ENCODE measurements at regions not wholly inside any gene's neighbourhood (a gene's known extent, or its start where the extent isn't known, plus 50 kb on each side); places are given as distances from the start of the nearest gene placed in this dataset.

DNA sequence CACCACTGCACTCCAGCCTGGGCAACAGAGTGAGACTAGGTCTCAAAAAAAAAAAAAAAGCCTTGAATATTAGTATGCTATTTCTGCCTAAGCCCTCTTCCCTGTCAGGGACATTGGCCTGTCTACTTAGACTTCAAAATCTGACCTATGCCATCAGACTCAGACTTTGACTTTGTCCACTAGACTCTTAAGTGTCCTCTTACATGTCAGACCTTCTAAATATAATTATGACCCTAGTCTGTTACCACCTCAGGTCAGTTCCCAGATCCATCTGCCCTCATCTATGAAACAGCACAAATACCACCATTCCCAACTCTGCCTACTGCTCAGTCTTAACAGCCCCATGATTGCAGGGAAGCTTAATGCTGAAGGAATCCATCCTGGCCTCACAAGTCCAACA lies 244.6 kb downstream of the ZEB2 start:
- Histone ChIP-seq H3K4me3 (no peak overlapping the region), H3K27ac (no peak overlapping the region), H3K27me3 (replicated peaks; ENCODE audit: insufficient read depth) (no peaks in the 10 kb centered on the region), H3K36me3 (no peaks in the 10 kb centered on the region), H3K4me1 (ENCODE audit: control insufficient read depth in 1 of 2, low read depth in 2 of 2) (no peaks in the 10 kb centered on the region), H3K9me3 (no peaks in the 10 kb centered on the region)
- no peak for TF ChIP-seq CTCF (IDR thresholded peaks at IDR 0.05)
- no peak for DNase-seq (ENCODE audit: low spot score)
- ATAC-seq (ENCODE audit: insufficient number of reproducible peaks, low FRiP score, low read depth), result no peak

DNA sequence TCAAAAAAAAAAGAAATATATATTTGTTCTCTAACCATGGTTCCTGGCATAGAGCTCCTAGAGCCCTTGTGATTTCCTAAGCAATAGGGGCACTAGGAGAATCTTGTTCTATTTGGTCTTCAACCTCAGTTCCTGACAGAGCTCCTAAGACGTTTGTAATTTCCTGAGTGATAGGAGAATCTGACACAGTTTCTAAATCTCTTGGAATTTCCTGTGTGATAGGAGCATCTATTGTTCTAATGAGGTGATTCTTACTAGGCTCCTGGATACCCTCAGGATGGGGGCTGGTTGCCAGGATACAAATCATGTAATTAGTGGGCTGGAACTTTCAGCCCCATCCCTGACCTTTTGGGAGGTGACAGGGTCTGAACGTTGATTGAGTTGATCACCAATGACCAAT lies 245.8 kb downstream of the ZEB2 start:
- Histone ChIP-seq H3K27ac (no peak overlapping the region), H3K27me3 (replicated peaks; ENCODE audit: insufficient read depth) (no peaks in the 10 kb centered on the region), H3K36me3 (no peaks in the 10 kb centered on the region), H3K4me3 (no peak overlapping the region), H3K4me1 (ENCODE audit: control insufficient read depth in 1 of 2, low read depth in 2 of 2) (no peaks in the 10 kb centered on the region), H3K9me3 (no peaks in the 10 kb centered on the region)
- TF ChIP-seq CTCF (IDR thresholded peaks at IDR 0.05), result no peak
- DNase-seq (ENCODE audit: low spot score) (no peak), ATAC-seq (ENCODE audit: insufficient number of reproducible peaks, low FRiP score, low read depth) (no peak)

DNA sequence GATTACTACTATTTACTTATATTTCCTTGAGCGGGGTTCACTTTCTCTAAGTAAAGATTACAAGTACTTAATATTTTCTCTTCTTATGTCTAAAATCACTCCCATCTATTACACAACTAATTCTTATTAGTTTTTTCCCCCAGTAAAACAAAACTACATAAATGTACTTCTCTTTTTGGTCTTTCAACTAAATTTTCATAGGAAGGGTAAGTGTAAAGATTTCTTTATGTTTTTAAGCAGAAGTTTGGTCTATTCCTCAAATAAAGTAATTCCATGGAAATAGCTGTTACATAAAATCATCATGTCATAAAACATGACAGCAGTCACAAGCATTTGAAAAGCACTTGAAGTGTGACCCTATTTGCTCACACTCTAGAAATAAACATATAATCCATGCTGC lies 249.0 kb downstream of the ZEB2 start:
- DNase-seq (ENCODE audit: low spot score) (no peak), ATAC-seq (ENCODE audit: insufficient number of reproducible peaks, low FRiP score, low read depth) (no peak)
- Histone ChIP-seq H3K4me3 (no peak overlapping the region), H3K27ac (no peak overlapping the region), H3K9me3 (no peaks in the 10 kb centered on the region), H3K27me3 (replicated peaks; ENCODE audit: insufficient read depth) (no peaks in the 10 kb centered on the region), H3K36me3 (no peaks in the 10 kb centered on the region), H3K4me1 (ENCODE audit: control insufficient read depth in 1 of 2, low read depth in 2 of 2) (no peaks in the 10 kb centered on the region)
- TF ChIP-seq CTCF (IDR thresholded peaks at IDR 0.05), result no peak

GRCh38 chr2:144268036-144268678 lies 251.8 kb downstream of the ZEB2 start:
- H3K4me1 ChIP-seq (ENCODE audit: control insufficient read depth in 1 of 2, low read depth in 2 of 2), result no peaks in the 10 kb centered on the region
- H3K27ac ChIP-seq, result no peak overlapping the region
- DNase-seq (ENCODE audit: low spot score), result no peak
- H3K4me3 ChIP-seq, result no peak overlapping the region
- no peaks in the 10 kb centered on the region for H3K36me3 ChIP-seq
- H3K9me3 ChIP-seq, result no peaks in the 10 kb centered on the region
- H3K27me3 ChIP-seq (replicated peaks; ENCODE audit: insufficient read depth), result no peaks in the 10 kb centered on the region
- TF ChIP-seq CTCF (IDR thresholded peaks at IDR 0.05), result no peak
- ATAC-seq (ENCODE audit: insufficient number of reproducible peaks, low FRiP score, low read depth), result no peak

DNA sequence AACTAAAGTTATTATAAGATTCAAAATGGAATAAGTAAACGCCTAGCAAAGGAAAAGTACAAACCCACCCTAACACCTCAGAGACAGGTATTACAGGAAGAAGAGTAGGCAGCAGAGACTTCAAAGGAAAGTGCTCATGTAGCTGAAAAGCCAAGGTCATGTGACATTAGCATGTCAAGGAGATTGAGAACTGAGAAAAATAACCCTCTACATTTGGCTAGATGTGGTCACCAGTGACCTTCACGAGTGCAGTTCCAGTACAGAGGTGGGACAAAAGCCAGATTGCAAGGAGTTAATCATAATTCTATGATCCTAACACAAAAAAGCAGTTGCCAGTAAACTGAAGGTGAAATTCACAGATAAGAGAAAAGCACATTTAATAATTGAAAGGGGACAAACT lies 252.7 kb downstream of the ZEB2 start:
- Histone ChIP-seq H3K27me3 (replicated peaks; ENCODE audit: insufficient read depth) (no peaks in the 10 kb centered on the region), H3K4me1 (ENCODE audit: control insufficient read depth in 1 of 2, low read depth in 2 of 2) (no peaks in the 10 kb centered on the region), H3K36me3 (no peaks in the 10 kb centered on the region), H3K4me3 (no peak overlapping the region), H3K27ac (no peak overlapping the region), H3K9me3 (no peaks in the 10 kb centered on the region)
- ATAC-seq (ENCODE audit: insufficient number of reproducible peaks, low FRiP score, low read depth) (no peak), DNase-seq (ENCODE audit: low spot score) (no peak)
- TF ChIP-seq CTCF (IDR thresholded peaks at IDR 0.05), result no peak

All from thoracic aorta (tissue), 2 donors.